HG03103 (cell line): ENCODE measurements at regions not wholly inside any gene's neighbourhood (a gene's known extent, or its start where the extent isn't known, plus 50 kb on each side); places are given as distances from the start of the nearest gene placed in this dataset.
"Not testable (repeated sequence)": the region's sequence is repeated elsewhere in the genome, so short reads cannot be mapped to it uniquely, and the experiment has no call there.

Experiments
- ATAC-seq: cut with Tn5 transposase; IDR thresholded peaks from one replicate; pipeline ENCODE4 v1.9.1; 2021; ENCODE audit warnings: low read depth; ENCODE audit not compliant: unreplicated experiment

- ATAC-seq = no peak
Measured at GRCh38 chr1:195766709-195767108, 841.5 kb downstream of the KCNT2 start.

- ATAC-seq = no peak
Measured at GRCh38 chr1:195765099-195765498, 843.1 kb downstream of the KCNT2 start.

- ATAC-seq = no peak
Measured at GRCh38 chr1:195763907-195764374, 844.3 kb downstream of the KCNT2 start.

- no peak for ATAC-seq
Measured at GRCh38 chr1:195763146-195763906, 844.9 kb downstream of the KCNT2 start.

GRCh38 chr1:195761104-195761503, 847.1 kb downstream of the KCNT2 start:
- no peak for ATAC-seq

GRCh38 chr1:195756109-195756508, 852.1 kb downstream of the KCNT2 start:
- ATAC-seq = no peak

- no peak for ATAC-seq
Measured at GRCh38 chr1:195754874-195755273, 853.4 kb downstream of the KCNT2 start.

GRCh38 chr1:195754303-195754702, 853.9 kb downstream of the KCNT2 start:
- no peak for ATAC-seq

- no peak for ATAC-seq
Measured at GRCh38 chr1:195748969-195749368, 859.3 kb downstream of the KCNT2 start.

GRCh38 chr1:195745189-195746010, 862.8 kb downstream of the KCNT2 start:
- ATAC-seq = no peak

GRCh38 chr1:195744256-195744655, 864.0 kb downstream of the KCNT2 start:
- ATAC-seq = no peak

- no peak for ATAC-seq
Measured at GRCh38 chr1:195740862-195741261, 867.4 kb downstream of the KCNT2 start.

GRCh38 chr1:195738966-195739650, 869.1 kb downstream of the KCNT2 start:
- no peak for ATAC-seq

GRCh38 chr1:195735140-195735539, 873.1 kb downstream of the KCNT2 start:
- no peak for ATAC-seq

- peak; percentile 57 for ATAC-seq
Measured at GRCh38 chr1:195733826-195734225, 874.4 kb downstream of the KCNT2 start.

GRCh38 chr1:195733408-195733807, 874.8 kb downstream of the KCNT2 start:
- no peak for ATAC-seq

- ATAC-seq = no peak
Measured at GRCh38 chr1:195731385-195731784, 876.9 kb downstream of the KCNT2 start.

GRCh38 chr1:195723796-195724194, 884.4 kb downstream of the KCNT2 start:
- no peak for ATAC-seq

- not testable (repeated sequence) for ATAC-seq
Measured at GRCh38 chr1:195722852-195723795, 885.1 kb downstream of the KCNT2 start.

GRCh38 chr1:195722146-195722545, 886.1 kb downstream of the KCNT2 start:
- not testable (repeated sequence) for ATAC-seq
